Kidney capillary endothelial cell (primary cell): ENCODE measurements at regions not wholly inside any gene's neighbourhood (a gene's known extent, or its start where the extent isn't known, plus 50 kb on each side); places are given as distances from the start of the nearest gene placed in this dataset.

Experiments used
- DNase-seq: peaks from one replicate; pipeline ENCODE4 v3.0.0-alpha.2; 2018; ENCODE audit warnings: low spot score

GRCh38 chr12:85509081-85509856, 229.2 kb downstream of the ALX1 start:
- no peak for DNase-seq

GRCh38 chr12:85509857-85510256, 229.8 kb downstream of the ALX1 start:
- no peak for DNase-seq

- DNase-seq = no peak
These were observed 236.0 kb downstream of the ALX1 start for GRCh38 chr12:85516039-85516438.

GRCh38 chr12:85516667-85517325, 236.8 kb downstream of the ALX1 start:
- no peak for DNase-seq

- no peak for DNase-seq
These were observed 239.1 kb downstream of the ALX1 start for GRCh38 chr12:85519163-85519562.

GRCh38 chr12:85523197-85523596, 243.2 kb downstream of the ALX1 start:
- no peak for DNase-seq

- DNase-seq = no peak
These were observed 247.2 kb downstream of the ALX1 start for GRCh38 chr12:85527192-85527591.

- DNase-seq = no peak
These were observed 249.9 kb downstream of the ALX1 start for GRCh38 chr12:85529896-85530295.

GRCh38 chr12:85530456-85530855, 250.4 kb downstream of the ALX1 start:
- no peak for DNase-seq

GRCh38 chr12:85531341-85531740, 251.3 kb downstream of the ALX1 start:
- DNase-seq = no peak

- no peak for DNase-seq
These were observed 269.6 kb downstream of the ALX1 start for GRCh38 chr12:85549640-85550039.

GRCh38 chr12:85550924-85551323, 270.9 kb downstream of the ALX1 start:
- no peak for DNase-seq

- DNase-seq = no peak
These were observed 272.4 kb downstream of the ALX1 start for GRCh38 chr12:85552461-85552860.

- DNase-seq = no peak
These were observed 277.8 kb downstream of the ALX1 start for GRCh38 chr12:85557850-85558249.

- no peak for DNase-seq
These were observed 277.5 kb downstream of the RASSF9 start for GRCh38 chr12:85558684-85559083.

- no peak for DNase-seq
These were observed 277.1 kb downstream of the RASSF9 start for GRCh38 chr12:85559127-85559526.

GRCh38 chr12:85559536-85559935, 276.7 kb downstream of the RASSF9 start:
- no peak for DNase-seq

- DNase-seq = no peak
These were observed 273.4 kb downstream of the RASSF9 start for GRCh38 chr12:85562765-85563164.

GRCh38 chr12:85564786-85565185, 271.4 kb downstream of the RASSF9 start:
- DNase-seq = no peak

- DNase-seq = no peak
These were observed 267.7 kb downstream of the RASSF9 start for GRCh38 chr12:85568395-85569103.

- DNase-seq = no peak
These were observed 266.9 kb downstream of the RASSF9 start for GRCh38 chr12:85569261-85569660.

GRCh38 chr12:85572956-85573355, 263.3 kb downstream of the RASSF9 start:
- DNase-seq = no peak

GRCh38 chr12:85573635-85574214, 262.5 kb downstream of the RASSF9 start:
- no peak for DNase-seq
